ENCODE measurements at regions not wholly inside any gene's neighbourhood (a gene's known extent, or its start where the extent isn't known, plus 50 kb on each side); places are given as distances from the start of the nearest gene placed in this dataset.

- DNase-seq (ENCODE audit: low spot score) = no peak
Observed at GRCh38 chr11:10619131-10619680, 50.7 kb upstream of the LYVE1 start.

GRCh38 chr11:10618490-10618889, 50.0 kb upstream of the LYVE1 start:
- no peak for DNase-seq (ENCODE audit: low spot score)

Measured in pons (tissue), 1 donor.